Fibroblast of lung (primary cell): ENCODE measurements at regions not wholly inside any gene's neighbourhood (a gene's known extent, or its start where the extent isn't known, plus 50 kb on each side); places are given as distances from the start of the nearest gene placed in this dataset.

Experiments
- EZH2 ChIP-seq: IDR thresholded peaks from 2 replicates; pipeline ENCODE4 v1.5.1; 2012; ENCODE audit warnings: low read length, control low read depth, mild to moderate bottlenecking; ENCODE audit errors: missing control alignments
- TF ChIP-seq, protein P1 (sequence below), 2 donors: IDR thresholded peaks in 1 of 2; conservative IDR thresholded peaks in 1 of 2; 1 replicate in 1 of 2; 2 replicates in 1 of 2; pipeline ENCODE4 v1.5.1; 2011 to 2012; ENCODE audit warnings: low read length in 2 of 2, control low read depth in 1 of 2, inconsistent platforms in 1 of 2, low read depth in 1 of 2, mild to moderate bottlenecking in 1 of 2

DNA sequence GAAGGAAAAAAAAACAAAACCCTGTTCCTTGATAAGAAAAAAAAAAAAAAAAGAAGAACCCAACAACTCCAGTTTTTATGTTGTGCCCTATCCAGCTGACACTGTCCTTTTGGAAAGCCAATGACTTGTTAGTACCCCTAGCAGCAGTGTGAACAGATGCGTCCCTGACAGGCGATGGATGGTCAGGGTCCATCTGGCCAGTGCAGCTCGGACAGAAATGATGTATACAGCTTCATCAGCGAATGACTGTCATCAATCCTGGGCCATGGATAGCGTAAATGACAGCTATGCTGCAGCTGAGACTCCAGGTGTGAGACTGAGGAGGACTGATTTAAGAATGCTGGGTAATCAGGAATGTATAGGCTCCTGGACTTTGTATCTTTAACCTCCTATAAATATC lies 318.8 kb upstream of the FIGN start:
- TF ChIP-seq, protein P1, sequence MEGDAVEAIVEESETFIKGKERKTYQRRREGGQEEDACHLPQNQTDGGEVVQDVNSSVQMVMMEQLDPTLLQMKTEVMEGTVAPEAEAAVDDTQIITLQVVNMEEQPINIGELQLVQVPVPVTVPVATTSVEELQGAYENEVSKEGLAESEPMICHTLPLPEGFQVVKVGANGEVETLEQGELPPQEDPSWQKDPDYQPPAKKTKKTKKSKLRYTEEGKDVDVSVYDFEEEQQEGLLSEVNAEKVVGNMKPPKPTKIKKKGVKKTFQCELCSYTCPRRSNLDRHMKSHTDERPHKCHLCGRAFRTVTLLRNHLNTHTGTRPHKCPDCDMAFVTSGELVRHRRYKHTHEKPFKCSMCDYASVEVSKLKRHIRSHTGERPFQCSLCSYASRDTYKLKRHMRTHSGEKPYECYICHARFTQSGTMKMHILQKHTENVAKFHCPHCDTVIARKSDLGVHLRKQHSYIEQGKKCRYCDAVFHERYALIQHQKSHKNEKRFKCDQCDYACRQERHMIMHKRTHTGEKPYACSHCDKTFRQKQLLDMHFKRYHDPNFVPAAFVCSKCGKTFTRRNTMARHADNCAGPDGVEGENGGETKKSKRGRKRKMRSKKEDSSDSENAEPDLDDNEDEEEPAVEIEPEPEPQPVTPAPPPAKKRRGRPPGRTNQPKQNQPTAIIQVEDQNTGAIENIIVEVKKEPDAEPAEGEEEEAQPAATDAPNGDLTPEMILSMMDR (conservative IDR thresholded peaks at IDR 0.05 in 1 of 2, IDR thresholded peaks at IDR 0.05 in 1 of 2; ENCODE audit: low read depth in 1 of 2, low read length in 2 of 2), result no peak
- TF ChIP-seq EZH2, result no peak
